PC-3 (cell line): ENCODE measurements at regions not wholly inside any gene's neighbourhood (a gene's known extent, or its start where the extent isn't known, plus 50 kb on each side); places are given as distances from the start of the nearest gene placed in this dataset.

Experiments
- ATAC-seq: fragments of 200-7000 bp; cut with Tn5 transposase; 2 replicates; pipeline ENCODE4 v1.9.1; 2020; ENCODE audit warnings: mild to moderate bottlenecking, moderate library complexity
- BruUV-seq: library from RNA; stranded (reverse); fragments of 400-500 nt; replicated peaks from 2 replicates; lab custom pipeline; 2021; lab: Mats Ljungman, UMichigan
- CTCF ChIA-PET: fragments of 300-600 bp; sonication (Branson Sonifier 250); formaldehyde crosslinking; loops from one replicate; lab custom pipeline; 2022; ENCODE audit warnings: antibody characterized with exemption; lab: Charles Lee
- POLR2A ChIA-PET: fragments of 300-600 bp; sonication (Branson Sonifier 250); formaldehyde crosslinking; loops from one replicate; lab custom pipeline; 2022; ENCODE audit warnings: antibody characterized with exemption; ENCODE audit not compliant: unreplicated experiment; lab: Charles Lee
- DNase-seq: peaks from one replicate; pipeline ENCODE4 v3.0.0-alpha.2; 2015
- H2AFZ ChIP-seq: fragments of 300-600 bp; sonication (generic); 2 replicates; pipeline ENCODE4 v1.6.0; 2016; ENCODE audit warnings: antibody characterized with exemption, low read length
- H3F3A ChIP-seq: fragments of 300-600 bp; sonication (generic); one replicate; pipeline ENCODE4 v1.6.0; 2017; ENCODE audit warnings: antibody characterized with exemption, low read length, control low read depth, mild to moderate bottlenecking; ENCODE audit not compliant: unreplicated experiment
- H3K27ac ChIP-seq: fragments of 300-600 bp; sonication (generic); 2 replicates; pipeline ENCODE4 v1.5.1; 2016; ENCODE audit warnings: mild to moderate bottlenecking, low read length
- H3K27me3 ChIP-seq: fragments of 300-600 bp; sonication (generic); 2 replicates; pipeline ENCODE4 v1.6.1; 2016; ENCODE audit warnings: low read length, mixed read lengths
- H3K36me3 ChIP-seq: fragments of 300-600 bp; sonication (generic); 2 replicates; pipeline ENCODE4 v1.6.1; 2016; ENCODE audit warnings: low read depth, mixed run types, low read length, mixed read lengths
- H3K4me1 ChIP-seq: fragments of 300-600 bp; sonication (generic); 2 replicates; pipeline ENCODE4 v1.5.1; 2016; ENCODE audit warnings: low read length; ENCODE audit not compliant: insufficient read depth
- H3K4me2 ChIP-seq: fragments of 300-600 bp; sonication (generic); 2 replicates; pipeline ENCODE4 v1.6.0; 2016; ENCODE audit warnings: low read length
- H3K4me3 ChIP-seq: fragments of 300-600 bp; sonication (generic); 2 replicates; pipeline ENCODE4 v1.5.1; 2016; ENCODE audit warnings: mild to moderate bottlenecking, low read length, mixed read lengths
- H3K79me2 ChIP-seq: fragments of 300-600 bp; sonication (generic); 2 replicates; pipeline ENCODE4 v1.6.1; 2017; ENCODE audit warnings: low read length, mixed read lengths
- H3K9ac ChIP-seq: fragments of 300-600 bp; sonication (generic); 2 replicates; pipeline ENCODE4 v1.6.0; 2016; ENCODE audit warnings: mild to moderate bottlenecking, low read length
- H3K9me2 ChIP-seq: fragments of 300-600 bp; sonication (generic); replicated peaks from 2 replicates; pipeline ENCODE4 v1.6.1; 2016; ENCODE audit warnings: mixed run types, low read length, mixed read lengths
- H3K9me3 ChIP-seq: fragments of 300-600 bp; sonication (generic); 2 replicates; pipeline ENCODE4 v1.6.1; 2016; ENCODE audit warnings: low read length, mixed read lengths
- H4K20me1 ChIP-seq: fragments of 300-600 bp; sonication (generic); 2 replicates; pipeline ENCODE4 v1.6.1; 2016; ENCODE audit warnings: low read length, mixed read lengths
- EZH2 ChIP-seq: fragments of 300-600 bp; sonication (generic); IDR thresholded peaks from one replicate; pipeline ENCODE4 v1.6.1; 2017; ENCODE audit warnings: antibody characterized with exemption, mild to moderate bottlenecking, low read length; ENCODE audit not compliant: unreplicated experiment
- EZH2phosphoT487 ChIP-seq: fragments of 300-600 bp; sonication (generic); IDR thresholded peaks from 2 replicates; pipeline ENCODE4 v1.6.1; 2018; ENCODE audit warnings: mild to moderate bottlenecking, antibody characterized with exemption, low read length, borderline replicate concordance
- intact Hi-C: fragments of 100-400 bp; cut with micrococcal nuclease; formaldehyde crosslinking; loops from 2 replicates; pipeline ENCODE4 v1.9.0; 2023
- TF ChIP-seq, protein P1 (sequence below): fragments of 300-600 bp; sonication (generic); conservative IDR thresholded peaks from 2 replicates; pipeline ENCODE4 v1.5.1; 2017; ENCODE audit warnings: antibody characterized with exemption, low read depth, mild to moderate bottlenecking, low read length

DNA sequence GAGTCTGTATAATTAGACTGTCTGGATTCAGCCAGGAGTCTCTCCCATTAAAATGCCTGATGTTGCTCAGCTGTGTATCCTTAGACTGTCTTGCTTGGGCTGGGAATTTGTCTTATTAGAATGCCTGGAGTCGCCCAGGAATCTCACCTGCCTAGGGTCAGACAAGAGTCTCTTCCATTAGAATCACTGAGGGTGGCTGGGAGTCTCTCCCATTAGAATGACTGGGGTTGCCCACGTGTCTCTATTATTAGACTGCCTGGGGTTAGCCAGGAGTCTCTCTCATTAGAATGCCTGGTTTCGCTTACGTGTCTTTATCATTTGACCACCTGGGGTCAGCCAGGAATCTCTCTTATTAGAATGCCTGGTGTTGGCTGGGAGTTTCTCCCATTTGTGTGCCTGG lies 1450.0 kb downstream of the UQCRFS1 start:
- Histone ChIP-seq H3K9ac (no peak overlapping the region), H3K27ac (no peak overlapping the region), H3K36me3 (no peaks in the 10 kb centered on the region), H3K79me2 (no peaks in the 10 kb centered on the region), H3K4me3 (no peak overlapping the region), H3K4me2 (no peak overlapping the region), H3K4me1 (no peaks in the 10 kb centered on the region), H3K27me3 (no peaks in the 10 kb centered on the region), H2AFZ (no peak overlapping the region), H3K9me2 (no peaks in the 10 kb centered on the region), H4K20me1 (no peaks in the 10 kb centered on the region), H3K9me3 (no peaks in the 10 kb centered on the region), H3F3A (no peaks in the 10 kb centered on the region)
- ChIA-PET POLR2A (no interaction called here), CTCF (no interaction called here)
- TF ChIP-seq, protein P1, sequence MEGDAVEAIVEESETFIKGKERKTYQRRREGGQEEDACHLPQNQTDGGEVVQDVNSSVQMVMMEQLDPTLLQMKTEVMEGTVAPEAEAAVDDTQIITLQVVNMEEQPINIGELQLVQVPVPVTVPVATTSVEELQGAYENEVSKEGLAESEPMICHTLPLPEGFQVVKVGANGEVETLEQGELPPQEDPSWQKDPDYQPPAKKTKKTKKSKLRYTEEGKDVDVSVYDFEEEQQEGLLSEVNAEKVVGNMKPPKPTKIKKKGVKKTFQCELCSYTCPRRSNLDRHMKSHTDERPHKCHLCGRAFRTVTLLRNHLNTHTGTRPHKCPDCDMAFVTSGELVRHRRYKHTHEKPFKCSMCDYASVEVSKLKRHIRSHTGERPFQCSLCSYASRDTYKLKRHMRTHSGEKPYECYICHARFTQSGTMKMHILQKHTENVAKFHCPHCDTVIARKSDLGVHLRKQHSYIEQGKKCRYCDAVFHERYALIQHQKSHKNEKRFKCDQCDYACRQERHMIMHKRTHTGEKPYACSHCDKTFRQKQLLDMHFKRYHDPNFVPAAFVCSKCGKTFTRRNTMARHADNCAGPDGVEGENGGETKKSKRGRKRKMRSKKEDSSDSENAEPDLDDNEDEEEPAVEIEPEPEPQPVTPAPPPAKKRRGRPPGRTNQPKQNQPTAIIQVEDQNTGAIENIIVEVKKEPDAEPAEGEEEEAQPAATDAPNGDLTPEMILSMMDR = no peak
- TF ChIP-seq EZH2 (no peak), EZH2phosphoT487 (no peak)
- no peak for DNase-seq
- no TSS peak for BruUV-seq
- no peak for ATAC-seq
- intact Hi-C loops = no loop called here

DNA sequence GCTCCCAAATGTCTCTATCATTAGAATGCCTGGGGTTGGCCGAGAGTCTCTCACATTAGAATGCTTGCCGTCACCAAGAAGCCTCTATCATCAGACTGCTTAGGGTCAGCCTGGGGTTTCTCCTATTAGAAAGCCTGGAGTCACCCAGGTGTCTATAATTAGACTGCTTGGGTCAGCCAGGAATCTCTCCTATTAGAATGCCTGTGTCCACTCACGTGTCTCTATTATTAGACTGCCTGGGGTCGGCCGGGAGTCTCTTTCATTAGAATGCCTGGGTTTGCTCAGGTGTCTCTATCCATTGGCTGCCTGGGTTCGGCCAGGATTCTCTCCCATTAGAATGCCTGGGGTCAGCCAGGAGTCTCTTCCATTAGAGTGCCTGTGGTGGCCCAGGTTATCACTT lies 1453.1 kb downstream of the UQCRFS1 start:
- POLR2A ChIA-PET = no interaction called here
- ATAC-seq (no peak), DNase-seq (no peak)
- no peak for TF ChIP-seq EZH2phosphoT487
- TF ChIP-seq, protein P1 = no peak
- no peak for TF ChIP-seq EZH2
- intact Hi-C loops = no loop called here
- Histone ChIP-seq H3K27ac (no peak overlapping the region), H3K4me3 (no peak overlapping the region), H3F3A (no peaks in the 10 kb centered on the region), H3K4me2 (no peak overlapping the region), H4K20me1 (no peaks in the 10 kb centered on the region), H3K9ac (no peak overlapping the region), H3K9me2 (no peaks in the 10 kb centered on the region), H3K4me1 (no peaks in the 10 kb centered on the region), H3K36me3 (no peaks in the 10 kb centered on the region), H3K9me3 (no peaks in the 10 kb centered on the region), H3K27me3 (no peaks in the 10 kb centered on the region), H2AFZ (no peak overlapping the region), H3K79me2 (no peaks in the 10 kb centered on the region)
- BruUV-seq = no TSS peak
- CTCF ChIA-PET = no interaction called here

DNA sequence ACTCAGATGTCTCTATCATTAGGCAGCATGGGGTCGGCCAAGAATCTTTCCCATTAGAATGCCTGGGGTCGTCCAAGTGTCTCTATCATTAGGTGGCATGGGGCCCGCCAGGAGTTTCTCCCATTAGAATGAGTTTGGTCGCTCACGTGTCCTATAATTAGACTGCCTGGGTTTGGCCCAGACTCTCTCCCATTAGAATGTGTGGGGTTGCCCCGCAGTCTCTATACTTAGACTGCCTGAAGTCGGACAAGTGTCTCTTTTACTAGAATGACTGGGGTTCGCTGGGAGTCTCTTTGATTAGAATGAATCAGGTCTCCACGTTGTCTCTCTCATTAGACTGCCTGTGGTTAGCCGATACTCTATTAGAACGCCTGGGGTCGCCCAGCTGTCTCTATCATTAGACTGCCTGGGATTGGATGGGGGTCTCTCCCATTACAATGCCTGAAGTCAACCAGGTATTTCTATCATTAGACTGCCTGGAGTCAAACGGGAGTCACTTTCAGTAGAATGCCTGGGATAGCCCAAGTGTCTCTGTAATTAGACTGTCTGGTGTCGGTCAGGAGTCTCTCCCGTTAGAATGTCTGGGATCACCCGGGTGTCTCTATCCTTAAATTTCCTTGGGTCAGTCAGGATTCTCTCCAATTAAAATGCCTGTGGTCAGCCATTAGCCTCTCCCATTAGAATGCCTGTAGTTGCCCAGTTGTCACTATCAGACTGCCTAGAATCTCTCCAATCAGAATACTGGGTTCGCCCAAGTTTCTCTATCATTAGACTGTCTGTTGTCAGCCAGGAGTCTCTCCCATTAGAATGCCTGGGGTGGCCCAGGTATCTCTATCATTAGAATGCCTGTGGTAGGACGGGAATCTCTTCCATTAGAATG lies 1454.1 kb downstream of the UQCRFS1 start:
- Histone ChIP-seq H2AFZ (no peak overlapping the region), H3K4me2 (no peak overlapping the region), H3K27me3 (no peaks in the 10 kb centered on the region), H3K79me2 (no peaks in the 10 kb centered on the region), H3F3A (no peaks in the 10 kb centered on the region), H3K36me3 (no peaks in the 10 kb centered on the region), H3K27ac (no peak overlapping the region), H3K9me2 (no peaks in the 10 kb centered on the region), H4K20me1 (no peaks in the 10 kb centered on the region), H3K4me3 (no peak overlapping the region), H3K9me3 (no peaks in the 10 kb centered on the region), H3K9ac (no peak overlapping the region), H3K4me1 (no peaks in the 10 kb centered on the region)
- CTCF ChIA-PET = no interaction called here
- TF ChIP-seq, protein P1 = no peak
- TF ChIP-seq EZH2phosphoT487 (no peak), EZH2 (no peak)
- BruUV-seq = no TSS peak
- ATAC-seq = no peak
- POLR2A ChIA-PET = no interaction called here
- DNase-seq = no peak
- intact Hi-C loops = no loop called here
